NB4 (cell line): ENCODE measurements at regions not wholly inside any gene's neighbourhood (a gene's known extent, or its start where the extent isn't known, plus 50 kb on each side); places are given as distances from the start of the nearest gene placed in this dataset.

Experiments
- DNase-seq: peaks from one replicate; pipeline ENCODE4 v3.0.0; 2010; ENCODE audit warnings: low read depth
- H3K4me3 ChIP-seq: one replicate; pipeline ENCODE4 v1.5.1; 2011; ENCODE audit warnings: mild to moderate bottlenecking, low read depth, low read length, moderate library complexity
- CTCF ChIP-seq: IDR thresholded peaks from one replicate; pipeline ENCODE4 v1.5.1; 2012; ENCODE audit warnings: low read depth, low read length
- MYC ChIP-seq: IDR thresholded peaks from 2 replicates; pipeline ENCODE4 v1.6.1; 2011; ENCODE audit warnings: low read depth, low read length
- POLR2A ChIP-seq: IDR thresholded peaks from 2 replicates; pipeline ENCODE4 v1.6.1; 2011; ENCODE audit warnings: mild to moderate bottlenecking; ENCODE audit not compliant: insufficient read length; ENCODE audit errors: extremely low read depth
- TF ChIP-seq, protein P1 (sequence below): IDR thresholded peaks from 2 replicates; pipeline ENCODE4 v1.6.1; 2011; ENCODE audit warnings: low read depth, low read length

GRCh38 chr4:28238876-28239275 lies 1378.2 kb downstream of the STIM2 start:
- no peak overlapping the region for H3K4me3 ChIP-seq
- TF ChIP-seq, protein P1, sequence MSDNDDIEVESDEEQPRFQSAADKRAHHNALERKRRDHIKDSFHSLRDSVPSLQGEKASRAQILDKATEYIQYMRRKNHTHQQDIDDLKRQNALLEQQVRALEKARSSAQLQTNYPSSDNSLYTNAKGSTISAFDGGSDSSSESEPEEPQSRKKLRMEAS: no peak
- no peak for TF ChIP-seq CTCF
- no peak for TF ChIP-seq MYC
- no peak for TF ChIP-seq POLR2A
- DNase-seq: no peak

- no peak for DNase-seq
- TF ChIP-seq, protein P1: no peak
- TF ChIP-seq MYC (no peak), CTCF (no peak), POLR2A (no peak)
- H3K4me3 ChIP-seq: no peak overlapping the region
These were observed 1380.4 kb downstream of the STIM2 start for GRCh38 chr4:28241021-28241420.

- TF ChIP-seq CTCF (no peak), POLR2A (no peak), MYC (no peak)
- TF ChIP-seq, protein P1: no peak
- DNase-seq: no peak
- H3K4me3 ChIP-seq: no peak overlapping the region
These were observed 1387.2 kb downstream of the STIM2 start for GRCh38 chr4:28247805-28248204.

DNA sequence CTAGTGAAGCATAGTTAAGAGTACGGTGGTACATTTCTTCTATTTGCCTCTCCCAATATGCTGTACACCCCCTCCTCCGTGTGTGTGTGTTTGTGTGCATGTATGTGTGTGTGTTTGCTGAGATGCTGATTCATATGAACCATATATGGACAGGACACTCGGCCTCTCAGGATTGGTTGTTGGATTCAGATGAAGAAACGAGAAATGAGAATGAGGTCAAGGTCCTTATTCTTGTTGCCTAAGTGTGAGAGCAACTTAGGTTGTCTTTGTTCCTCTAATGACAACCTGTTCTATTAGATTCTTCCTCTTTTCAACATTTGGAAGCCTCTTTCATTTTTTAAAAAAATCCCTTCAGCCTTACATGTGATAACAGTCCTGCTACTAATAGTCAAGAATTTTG lies 1387.6 kb downstream of the STIM2 start:
- no peak overlapping the region for H3K4me3 ChIP-seq
- no peak for DNase-seq
- no peak for TF ChIP-seq POLR2A
- no peak for TF ChIP-seq MYC
- no peak for TF ChIP-seq CTCF
- TF ChIP-seq, protein P1: no peak

DNA sequence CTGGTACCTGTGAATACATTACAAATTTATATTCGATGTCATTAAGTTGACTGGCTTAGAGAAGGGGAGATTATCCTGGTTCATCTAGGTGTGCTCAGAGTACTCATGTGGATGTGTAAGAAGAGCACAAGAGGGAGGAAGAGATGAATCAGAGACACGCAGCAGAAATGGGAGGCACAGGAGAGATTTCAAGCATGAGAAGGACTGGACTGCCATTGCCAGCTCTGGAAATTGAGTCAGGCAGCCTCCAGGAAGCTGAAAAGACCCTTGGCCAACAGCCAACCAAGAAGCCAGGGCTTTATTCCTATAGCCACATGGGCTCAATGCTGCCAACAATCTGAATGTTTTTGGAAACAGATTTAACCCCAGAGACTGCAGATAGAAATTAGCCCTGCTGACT lies 1390.0 kb downstream of the STIM2 start:
- no peak overlapping the region for H3K4me3 ChIP-seq
- TF ChIP-seq, protein P1: no peak
- no peak for TF ChIP-seq MYC
- no peak for TF ChIP-seq POLR2A
- TF ChIP-seq CTCF: no peak

GRCh38 chr4:28251831-28252230 lies 1391.2 kb downstream of the STIM2 start:
- TF ChIP-seq, protein P1: no peak
- TF ChIP-seq CTCF (no peak), POLR2A (no peak), MYC (no peak)
- H3K4me3 ChIP-seq: no peak overlapping the region
- no peak for DNase-seq

More for the DNA sequence above, 1390.0 kb downstream of the STIM2 start:
- DNase-seq: no peak
